GM18507 (cell line): ENCODE measurements at regions not wholly inside any gene's neighbourhood (a gene's known extent, or its start where the extent isn't known, plus 50 kb on each side); places are given as distances from the start of the nearest gene placed in this dataset.

Experiments
- DNase-seq: peaks from one replicate; pipeline ENCODE4 v3.0.0; 2011; ENCODE audit warnings: low read depth; ENCODE audit not compliant: insufficient read length; ENCODE audit errors: extremely low spot score
- FAIRE-seq: peaks from 2 replicates; lab custom pipeline; 2011; peaks lifted over from hg19 to GRCh38; lab: Jason Lieb, UNC

GRCh38 chr13:54144828-54145227 lies 1116.2 kb downstream of the OLFM4 start:
- DNase-seq (no peak), FAIRE-seq (no peak)

GRCh38 chr13:54150851-54151250 lies 1122.2 kb downstream of the OLFM4 start:
- FAIRE-seq: no peak
- DNase-seq: no peak

- no peak for DNase-seq
- FAIRE-seq: no peak
Observed at GRCh38 chr13:54162069-54162468, 1133.5 kb downstream of the OLFM4 start.

DNA sequence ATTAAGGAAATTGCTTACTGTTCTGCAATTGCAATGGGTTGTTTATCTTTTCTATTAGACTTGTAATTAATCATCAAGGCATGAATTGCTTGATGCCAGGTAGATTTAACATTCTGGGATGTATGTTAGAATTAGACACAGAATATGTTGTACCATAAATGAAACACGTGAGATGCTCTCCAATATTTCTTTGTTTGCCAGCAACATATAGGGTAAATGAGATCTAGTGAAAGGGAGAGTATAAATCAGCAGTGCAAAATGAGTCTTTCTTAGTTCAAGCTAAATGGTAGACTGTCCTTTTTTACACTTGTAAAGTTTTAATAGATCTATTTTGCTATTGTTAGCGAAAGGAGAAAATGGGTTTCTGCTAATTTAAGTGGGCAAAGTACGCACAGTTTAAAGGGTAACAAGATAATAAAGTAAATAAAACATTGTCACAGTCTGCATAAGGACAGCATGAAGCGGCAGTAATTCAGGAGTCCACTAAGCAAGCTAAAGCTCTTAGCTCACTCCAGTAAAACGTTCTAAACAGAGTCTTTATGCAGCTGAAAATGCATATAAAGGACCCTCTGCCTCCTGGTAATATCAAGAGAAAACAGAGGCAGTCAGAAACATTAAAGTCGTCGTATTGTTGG lies 1137.1 kb downstream of the OLFM4 start:
- DNase-seq (no peak), FAIRE-seq (no peak)

DNA sequence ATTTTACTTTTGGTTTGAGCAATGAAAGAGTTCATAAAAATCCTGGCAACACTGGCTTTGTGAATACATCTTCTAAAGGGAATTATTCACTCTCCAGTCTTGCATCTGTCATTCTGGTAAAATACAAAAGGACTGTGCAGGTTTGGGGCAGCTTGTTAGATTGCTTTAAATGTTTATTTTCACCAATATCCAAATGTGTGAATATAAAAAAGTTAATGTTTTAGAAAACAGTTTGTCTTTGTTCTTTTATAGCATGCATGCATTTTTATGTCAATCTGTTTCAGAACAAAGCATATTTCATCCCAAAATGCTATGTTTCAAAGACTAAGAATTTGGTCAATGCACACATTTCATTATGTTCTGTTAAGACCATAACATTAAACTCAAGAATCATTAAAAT lies 1145.4 kb downstream of the OLFM4 start:
- FAIRE-seq: no peak
- no peak for DNase-seq

DNA sequence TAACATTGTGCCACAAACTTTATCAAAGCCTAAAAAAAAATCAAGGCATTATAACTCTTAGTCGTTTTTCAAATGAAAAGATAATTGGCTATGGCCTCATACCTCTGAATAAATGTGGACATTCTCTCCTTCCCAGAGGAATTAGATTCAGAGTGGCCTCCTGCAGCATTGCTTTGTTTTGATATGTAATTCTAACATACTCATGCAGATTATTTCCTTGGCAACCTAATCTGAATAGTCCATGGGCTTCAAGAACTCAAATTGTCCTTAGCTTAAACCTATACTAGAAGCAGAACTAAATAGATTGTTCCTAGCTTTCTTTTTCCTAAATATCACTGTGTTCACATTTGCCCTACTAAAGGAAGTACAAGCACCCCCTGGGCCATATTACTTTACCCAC lies 1146.9 kb downstream of the OLFM4 start:
- DNase-seq (no peak), FAIRE-seq (no peak)

DNA sequence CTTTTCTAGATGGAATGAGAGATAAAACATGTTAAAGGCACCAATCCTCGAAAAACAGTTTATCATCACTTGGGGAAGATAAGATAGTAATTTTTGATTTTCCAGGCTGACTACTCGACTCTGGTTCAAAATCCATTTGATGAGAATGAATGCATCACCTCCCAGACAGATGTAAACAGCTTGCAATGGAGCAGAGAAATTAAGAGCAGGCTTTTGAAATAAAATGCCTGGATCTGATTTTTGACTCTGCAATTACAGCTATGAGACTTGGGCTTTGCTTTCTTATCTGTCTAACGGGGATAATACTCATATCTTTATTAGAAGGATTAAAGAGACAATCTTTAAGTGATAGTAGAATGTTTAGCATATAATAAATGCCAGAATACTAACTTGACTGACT lies 1148.9 kb downstream of the OLFM4 start:
- FAIRE-seq: no peak
- DNase-seq: no peak

GRCh38 chr13:54183166-54183565 lies 1154.6 kb downstream of the OLFM4 start:
- DNase-seq (no peak), FAIRE-seq (peak; percentile 12)

GRCh38 chr13:54183728-54184127 lies 1155.1 kb downstream of the OLFM4 start:
- FAIRE-seq: no peak
- DNase-seq: no peak

- FAIRE-seq: no peak
- DNase-seq: no peak
Observed at GRCh38 chr13:54184576-54184975, 1156.0 kb downstream of the OLFM4 start.

GRCh38 chr13:54185101-54185500 lies 1156.5 kb downstream of the OLFM4 start:
- FAIRE-seq: no peak
- DNase-seq: no peak

GRCh38 chr13:54185785-54186184 lies 1157.2 kb downstream of the OLFM4 start:
- no peak for FAIRE-seq
- DNase-seq: no peak

GRCh38 chr13:54187461-54187860 lies 1158.8 kb downstream of the OLFM4 start:
- DNase-seq (no peak), FAIRE-seq (no peak)

DNA sequence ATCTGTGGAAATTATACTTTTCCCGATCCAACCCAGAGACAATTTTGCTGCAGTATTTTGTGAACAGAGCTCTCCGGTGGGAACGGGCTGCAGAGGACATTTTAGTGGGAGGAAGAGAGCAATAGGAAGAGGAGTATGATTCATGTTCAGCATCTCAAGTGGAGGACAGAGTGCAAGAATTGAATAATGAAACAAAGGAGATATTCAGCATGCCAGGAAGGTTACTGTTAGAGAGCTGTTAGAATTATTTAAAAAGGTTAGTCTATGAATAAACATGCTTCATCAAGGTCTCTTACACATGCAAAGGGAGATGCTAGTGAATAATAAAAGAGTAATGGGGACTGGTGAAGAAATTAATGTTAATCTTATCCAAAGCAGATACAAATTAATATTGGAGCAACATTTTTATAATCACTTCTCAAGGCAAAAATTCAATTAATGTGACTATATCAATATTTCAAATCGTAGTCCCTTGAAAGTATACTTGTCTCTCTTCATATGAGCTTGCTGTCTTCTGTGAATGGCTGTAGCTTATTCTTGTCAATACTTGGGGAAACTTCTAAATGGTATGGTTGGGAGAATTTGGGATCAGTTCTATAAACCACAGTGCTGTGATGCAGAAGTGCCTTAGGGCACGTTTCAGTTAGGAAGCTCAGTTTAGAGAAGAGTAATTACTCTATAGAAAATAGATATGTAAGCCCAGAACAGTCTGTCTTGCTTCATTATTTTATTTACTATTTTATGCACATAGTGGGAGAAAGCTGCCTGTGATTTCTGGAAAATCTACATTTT lies 1165.8 kb downstream of the OLFM4 start:
- FAIRE-seq (no peak), DNase-seq (no peak)

DNA sequence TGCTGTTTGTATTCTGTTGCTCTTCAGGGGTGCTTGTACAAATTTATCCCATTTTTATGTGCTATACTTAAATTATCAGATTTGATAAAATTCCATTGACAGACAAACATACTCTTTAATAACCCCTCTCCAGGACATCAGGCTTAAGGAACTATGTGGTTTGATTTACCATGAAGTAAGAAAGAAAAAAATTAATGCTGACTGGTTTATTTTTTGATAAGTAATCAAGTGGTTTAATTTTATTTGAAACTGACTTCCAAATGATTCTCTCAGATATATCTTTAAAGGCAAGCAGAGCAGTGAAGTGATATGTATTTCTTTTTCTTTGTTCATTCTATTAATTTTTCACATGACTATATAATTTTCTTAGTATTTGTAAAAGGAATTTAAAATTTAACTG lies 1168.1 kb downstream of the OLFM4 start:
- FAIRE-seq (no peak), DNase-seq (no peak)

- no peak for FAIRE-seq
Observed at GRCh38 chr13:54198911-54199310, 1170.3 kb downstream of the OLFM4 start.

DNA sequence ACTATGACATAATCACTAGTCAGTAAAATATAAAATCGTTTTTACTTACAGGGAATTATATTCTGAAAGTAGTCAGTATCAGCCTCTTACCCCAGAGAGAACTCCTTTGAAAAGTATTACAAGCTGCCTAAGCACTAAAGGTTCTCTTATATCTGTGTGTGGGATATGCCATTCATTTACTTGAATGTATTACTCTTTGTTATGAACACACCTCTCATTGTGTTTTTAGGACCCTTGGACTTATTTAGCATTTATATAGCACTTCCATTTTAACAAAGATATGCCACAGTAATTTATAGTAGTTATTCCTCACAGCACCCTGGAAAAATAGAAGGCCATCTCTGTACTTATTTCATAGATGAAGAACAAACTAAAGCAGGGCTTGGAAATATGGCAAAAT lies 1178.0 kb downstream of the OLFM4 start:
- FAIRE-seq (no peak), DNase-seq (no peak)

More at GRCh38 chr13:54198911-54199310, 1170.3 kb downstream of the OLFM4 start:
- no peak for DNase-seq

DNA sequence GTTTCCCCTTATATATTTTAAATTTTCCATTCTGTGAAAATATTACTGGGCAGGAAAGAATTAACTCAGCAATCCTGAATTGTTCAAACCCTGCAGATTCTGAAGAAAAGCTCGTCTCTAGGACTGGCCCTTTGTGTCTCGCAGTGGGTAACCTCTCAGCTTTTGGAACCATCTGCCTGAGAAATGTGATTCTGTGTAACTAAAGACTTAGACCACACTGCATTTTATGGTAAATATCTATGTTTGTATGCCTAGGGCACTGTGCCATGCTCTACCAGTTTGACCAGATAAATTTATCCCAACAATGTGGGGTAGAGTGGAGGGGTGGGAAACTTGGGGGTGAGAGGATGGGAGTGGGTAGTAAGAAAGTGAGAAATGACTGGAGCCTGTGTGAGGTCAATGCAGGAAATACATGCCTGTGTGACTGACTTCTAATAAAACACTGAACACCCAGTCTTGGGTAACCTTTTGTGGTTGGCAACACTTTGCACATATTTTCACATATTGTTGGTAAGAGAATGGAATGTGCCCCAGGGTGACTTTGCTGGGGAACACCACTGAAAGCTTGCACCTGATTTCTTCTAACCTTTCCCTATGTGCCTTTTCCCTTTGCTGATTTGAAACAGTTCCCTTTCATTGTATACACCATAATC lies 1181.9 kb downstream of the OLFM4 start:
- DNase-seq (no peak), FAIRE-seq (no peak)

DNA sequence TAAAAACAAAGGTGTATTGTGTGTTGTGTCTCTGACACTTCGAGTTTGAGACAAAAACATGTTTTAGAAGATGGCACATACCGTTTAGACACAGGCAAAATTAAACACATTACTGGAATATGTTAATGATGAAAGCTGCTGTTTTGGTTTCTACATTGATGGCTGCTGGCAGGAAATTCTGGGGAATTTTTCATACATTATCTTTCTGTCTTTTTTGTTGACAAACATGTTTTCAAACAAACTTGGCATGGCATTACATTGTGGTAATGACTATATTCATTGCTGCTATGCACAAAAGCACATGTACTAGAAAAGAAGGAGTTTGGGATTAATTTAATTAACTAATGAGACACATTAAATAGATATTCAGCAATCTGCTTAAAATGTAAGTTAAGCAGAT lies 1187.6 kb downstream of the OLFM4 start:
- no peak for DNase-seq
- FAIRE-seq: no peak

- FAIRE-seq (no peak), DNase-seq (no peak)
Observed at GRCh38 chr13:54226876-54227275, 1198.3 kb downstream of the OLFM4 start.

DNA sequence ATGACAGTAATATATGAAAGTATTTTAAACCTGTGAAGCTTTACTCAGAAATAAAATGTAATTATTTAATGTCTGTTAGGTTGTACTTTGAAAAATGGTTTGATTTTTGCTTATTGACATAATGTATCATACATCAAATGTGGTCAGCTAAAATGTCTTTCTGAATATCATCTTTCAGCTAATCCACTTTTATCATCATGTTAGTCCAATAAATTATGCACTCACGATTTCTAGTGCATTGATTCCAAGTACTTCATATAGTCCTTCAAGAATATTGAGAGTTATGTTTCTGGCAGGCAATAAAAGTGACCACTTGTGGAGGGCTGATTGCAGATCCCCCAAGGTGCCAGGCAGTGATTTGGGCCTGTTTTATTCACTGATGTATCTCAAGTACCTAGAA lies 1204.1 kb downstream of the OLFM4 start:
- DNase-seq (no peak), FAIRE-seq (no peak)
